NCI-H2196 (cell line): ENCODE measurements at regions not wholly inside any gene's neighbourhood (a gene's known extent, or its start where the extent isn't known, plus 50 kb on each side); places are given as distances from the start of the nearest gene placed in this dataset.

Experiments
- DNase-seq: peaks from one replicate; lab custom pipeline; 2025; ENCODE audit not compliant: unreplicated experiment; lab: John Stamatoyannopoulos, UW

DNA sequence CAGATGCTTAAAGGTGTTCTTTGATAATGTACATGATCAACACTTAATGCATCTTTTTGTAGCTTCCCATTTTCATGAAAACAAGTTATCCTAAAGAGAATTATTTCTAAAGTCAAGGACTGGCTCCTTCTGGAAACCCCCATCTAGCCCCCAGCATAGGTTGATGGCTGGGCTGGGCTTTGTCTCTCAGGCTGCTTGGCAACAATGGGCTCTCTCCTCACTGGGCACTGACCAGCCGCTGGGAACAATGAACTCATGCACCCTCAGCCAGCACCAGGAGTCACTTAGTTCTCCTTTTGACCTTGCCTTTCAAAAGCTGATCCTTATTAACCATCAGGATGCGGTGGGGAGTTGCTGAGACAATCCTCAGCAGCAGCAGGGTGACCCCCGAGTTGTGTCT, 293.0 kb upstream of the PLXNA2 start:
- DNase-seq, result no peak

DNA sequence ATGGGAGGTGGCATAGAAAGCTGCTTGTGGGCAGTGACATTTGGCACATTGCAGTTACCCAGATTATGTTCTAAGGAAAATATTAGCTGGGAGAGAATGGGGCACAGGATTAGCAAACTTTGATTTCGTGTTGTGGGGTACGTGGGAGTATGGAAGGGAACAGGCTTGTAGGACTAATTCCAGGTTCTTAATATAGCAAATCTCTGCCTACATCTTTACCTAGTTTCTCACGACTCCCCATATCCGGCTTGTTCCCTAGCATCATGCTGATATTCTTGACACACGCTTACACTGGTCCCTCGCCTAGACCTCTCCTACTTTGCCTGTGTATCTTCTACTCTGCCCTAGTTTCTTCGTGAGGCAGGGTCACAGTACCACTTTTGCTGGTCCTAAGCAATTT, 293.9 kb upstream of the PLXNA2 start:
- DNase-seq, result no peak

DNA sequence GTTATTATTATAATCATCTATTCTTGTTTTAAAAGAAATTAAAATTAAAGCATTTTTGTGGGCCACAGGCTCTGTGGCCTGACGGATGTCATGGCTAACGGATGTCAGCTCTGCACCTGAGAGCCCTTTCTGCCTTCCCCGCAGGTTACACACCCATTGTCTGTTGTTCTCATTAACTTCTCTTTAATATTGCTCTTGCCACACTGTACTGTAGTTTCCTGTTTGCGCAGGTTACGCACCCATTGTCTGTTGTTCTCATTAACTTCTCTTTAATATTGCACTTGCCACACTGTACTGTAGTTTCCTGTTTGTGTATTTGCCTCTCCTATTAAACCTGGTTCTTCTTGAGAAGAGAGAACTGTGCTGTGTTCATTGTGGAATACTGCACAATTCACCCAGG, 294.4 kb upstream of the PLXNA2 start:
- DNase-seq, result no peak

DNA sequence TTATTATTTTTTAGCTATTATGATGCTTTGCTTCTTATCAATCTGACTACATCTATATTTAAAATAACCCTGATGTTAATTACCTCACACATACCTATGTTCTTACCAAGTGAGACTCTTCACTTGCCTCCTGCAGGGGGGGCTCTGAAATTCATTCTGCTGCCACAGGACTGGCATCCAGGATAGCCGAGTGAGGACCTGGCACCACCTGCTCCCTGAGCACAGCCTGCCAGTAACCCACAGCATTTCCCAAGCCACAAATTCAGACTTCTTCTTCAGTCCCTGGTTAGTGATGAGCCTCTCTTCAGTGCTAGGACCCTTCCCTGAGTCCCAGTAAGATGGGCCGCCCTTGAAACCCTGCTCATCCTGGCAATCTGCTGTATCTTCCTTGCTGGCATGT, 296.5 kb upstream of the PLXNA2 start:
- no peak for DNase-seq

DNA sequence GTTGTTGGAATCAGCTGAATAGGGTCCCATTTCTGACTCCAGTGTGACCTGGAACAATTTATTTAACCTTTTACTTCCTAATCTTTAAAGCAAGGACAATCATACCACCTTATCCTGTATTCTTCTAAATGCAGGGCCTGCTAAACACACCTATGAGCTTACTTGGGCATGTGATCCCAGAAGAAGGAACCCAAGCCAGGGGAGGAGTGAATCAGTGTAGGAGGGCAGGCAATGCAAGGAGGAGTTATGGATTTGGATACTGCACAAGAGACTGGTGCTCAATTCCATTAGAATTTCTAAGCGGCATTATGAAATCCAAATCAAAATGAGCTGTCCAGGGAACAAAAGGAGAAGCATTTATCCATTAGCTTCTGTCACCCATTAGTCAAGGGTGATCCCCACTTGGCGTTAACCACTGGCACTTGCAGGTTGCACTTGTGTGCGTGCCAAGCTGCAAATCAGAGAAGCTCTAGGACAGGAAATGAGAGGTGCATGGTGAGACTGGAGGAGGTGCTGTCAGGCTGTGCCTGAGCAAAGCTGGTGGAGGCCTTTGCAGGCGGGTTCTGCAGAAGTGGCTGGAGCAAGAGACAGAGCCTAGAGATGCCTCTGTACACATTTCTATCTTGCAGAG, 297.2 kb upstream of the PLXNA2 start:
- no peak for DNase-seq

DNA sequence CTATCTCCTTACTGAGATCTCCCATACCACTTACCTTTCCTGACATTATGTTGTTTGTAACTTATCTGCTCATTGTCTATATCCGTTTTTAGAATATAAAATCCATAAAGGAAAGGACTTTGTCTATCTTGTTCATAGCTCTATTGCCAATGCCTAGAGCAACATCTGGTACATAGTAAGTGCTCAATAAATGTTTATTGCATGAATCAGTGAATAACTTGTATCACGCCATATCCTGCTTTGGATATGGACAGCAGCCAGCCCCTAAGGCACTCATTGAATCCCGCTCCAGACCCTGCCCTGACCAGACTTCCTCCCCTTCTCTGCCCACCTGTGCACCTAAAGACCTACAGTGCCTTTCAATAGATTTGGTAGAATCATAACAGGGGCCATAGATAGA, 298.1 kb upstream of the PLXNA2 start:
- DNase-seq, result no peak

DNA sequence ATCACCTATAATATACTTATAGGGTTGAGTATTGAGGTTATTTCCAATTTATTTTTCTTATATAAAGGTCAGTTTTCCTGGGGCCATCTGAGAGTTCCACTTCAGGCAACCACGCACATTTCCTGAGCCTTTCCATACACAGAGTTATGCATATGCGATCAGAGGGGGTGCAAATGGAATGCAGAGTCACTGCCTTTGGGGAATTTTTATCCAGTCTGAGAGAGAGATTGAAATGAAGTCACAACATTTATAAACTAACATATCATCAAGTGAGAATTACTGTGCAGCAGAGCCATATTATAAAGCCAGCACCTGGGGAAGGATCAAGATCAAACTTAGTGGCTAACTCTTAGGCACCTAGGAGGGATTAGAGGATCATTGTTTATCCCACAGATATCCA, 299.9 kb upstream of the PLXNA2 start:
- no peak for DNase-seq

DNA sequence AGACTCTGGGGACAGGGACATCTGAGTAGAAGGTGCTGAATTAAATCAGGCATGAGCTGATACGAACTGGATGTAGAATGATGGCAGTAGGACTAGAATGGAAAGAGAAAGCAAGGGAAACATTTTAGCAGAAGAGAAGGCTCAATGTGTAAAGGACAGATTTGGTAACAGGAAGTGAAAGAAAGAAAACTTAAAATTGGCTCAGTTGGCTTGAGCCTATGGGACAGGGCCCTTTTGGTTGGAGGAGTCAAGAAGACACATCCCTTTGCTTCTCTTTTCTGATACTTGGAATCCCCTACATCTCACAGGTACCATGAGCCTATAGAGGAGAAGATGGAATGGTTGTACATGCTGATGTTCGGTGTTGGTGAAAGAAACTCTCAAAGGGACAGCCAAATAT, 300.6 kb upstream of the PLXNA2 start:
- no peak for DNase-seq

DNA sequence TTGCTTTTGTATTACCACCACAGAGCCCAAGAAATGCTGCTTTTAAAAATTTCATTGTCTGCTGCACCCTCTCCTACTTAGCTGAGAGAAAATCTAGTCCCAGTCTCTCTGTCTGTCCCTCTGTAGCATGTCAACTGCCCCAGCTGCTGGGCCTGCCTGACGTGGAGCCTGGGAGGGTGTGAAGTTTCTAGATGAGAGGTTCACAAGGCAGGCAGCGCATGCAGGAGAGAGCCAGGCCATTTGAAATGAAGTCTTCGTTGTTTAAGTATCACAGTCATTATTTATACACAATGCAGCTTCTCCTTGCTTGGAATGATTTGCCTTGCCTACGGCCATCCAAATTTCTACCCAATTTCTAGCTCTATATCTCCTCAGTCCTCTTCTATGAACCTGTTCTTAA, 306.8 kb upstream of the PLXNA2 start:
- no peak for DNase-seq

DNA sequence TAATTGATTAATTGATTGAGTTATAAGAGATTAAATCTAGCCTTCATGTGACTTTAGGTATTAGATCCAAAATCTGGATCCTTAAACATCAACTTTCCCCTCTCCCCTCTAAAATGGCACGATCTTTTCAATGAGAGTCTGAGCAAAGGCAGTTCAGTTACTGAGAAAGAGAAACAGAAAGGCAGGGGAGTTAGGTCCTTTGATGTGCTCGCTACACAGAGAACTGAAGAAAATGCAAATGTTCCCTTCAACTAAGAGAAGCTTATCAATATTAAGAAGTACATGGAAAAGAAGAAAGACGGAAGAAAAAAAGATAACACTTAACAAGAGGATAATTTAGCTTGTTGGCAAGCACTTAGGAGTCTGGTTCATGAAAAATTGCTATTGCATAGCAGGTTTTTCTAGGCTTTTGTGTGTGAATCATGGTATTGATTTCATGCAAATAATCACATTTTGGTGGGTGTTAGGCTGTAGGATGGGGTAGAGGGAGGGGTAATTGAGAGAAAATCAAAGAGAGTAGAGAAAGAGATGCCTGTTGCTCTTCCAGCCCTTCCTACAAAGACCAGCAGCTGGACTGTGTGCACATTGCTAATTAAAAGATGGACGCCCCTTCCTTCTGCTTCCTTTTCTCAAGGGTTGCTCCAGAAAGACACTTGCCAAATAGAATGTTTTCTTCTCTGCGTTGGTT, 307.6 kb upstream of the PLXNA2 start:
- DNase-seq, result no peak

DNA sequence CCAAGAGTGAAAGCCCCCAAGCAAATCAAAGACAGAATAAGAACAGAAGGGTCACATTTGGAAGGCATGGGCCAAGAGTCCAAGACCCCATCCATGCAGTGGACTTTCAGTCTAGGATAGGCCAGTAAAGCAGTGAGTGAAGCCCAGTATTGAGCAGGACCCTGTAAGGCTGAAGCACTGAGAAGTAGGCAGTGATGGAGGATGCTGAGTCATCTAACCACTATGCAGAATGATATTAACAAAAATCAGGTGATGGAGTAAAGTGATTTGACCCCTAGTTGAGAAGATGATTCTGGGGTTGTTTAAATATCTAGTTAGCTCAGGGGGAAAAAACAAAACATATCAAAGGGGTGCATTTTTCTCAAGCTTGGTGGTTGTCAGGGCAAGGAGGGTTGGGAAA, 308.7 kb upstream of the PLXNA2 start:
- DNase-seq, result no peak

DNA sequence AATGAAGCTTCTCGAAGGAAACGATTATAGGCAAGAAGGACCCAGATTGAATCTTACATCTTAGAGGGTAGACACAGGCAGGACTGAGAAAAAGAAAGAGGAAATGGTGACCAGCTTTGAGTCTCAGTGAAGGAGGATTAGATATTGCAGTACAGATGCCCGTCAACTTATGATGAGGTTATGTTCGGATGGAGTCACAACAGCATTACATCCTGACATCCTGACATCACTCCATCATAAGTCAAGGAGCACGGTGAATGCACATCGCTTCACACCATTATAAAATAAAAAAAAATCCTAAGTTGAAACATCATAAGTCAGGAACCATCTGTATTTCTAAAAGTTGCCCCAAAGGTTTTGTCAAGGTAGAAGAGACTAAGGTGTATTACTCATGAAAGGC, 312.3 kb upstream of the PLXNA2 start:
- no peak for DNase-seq

DNA sequence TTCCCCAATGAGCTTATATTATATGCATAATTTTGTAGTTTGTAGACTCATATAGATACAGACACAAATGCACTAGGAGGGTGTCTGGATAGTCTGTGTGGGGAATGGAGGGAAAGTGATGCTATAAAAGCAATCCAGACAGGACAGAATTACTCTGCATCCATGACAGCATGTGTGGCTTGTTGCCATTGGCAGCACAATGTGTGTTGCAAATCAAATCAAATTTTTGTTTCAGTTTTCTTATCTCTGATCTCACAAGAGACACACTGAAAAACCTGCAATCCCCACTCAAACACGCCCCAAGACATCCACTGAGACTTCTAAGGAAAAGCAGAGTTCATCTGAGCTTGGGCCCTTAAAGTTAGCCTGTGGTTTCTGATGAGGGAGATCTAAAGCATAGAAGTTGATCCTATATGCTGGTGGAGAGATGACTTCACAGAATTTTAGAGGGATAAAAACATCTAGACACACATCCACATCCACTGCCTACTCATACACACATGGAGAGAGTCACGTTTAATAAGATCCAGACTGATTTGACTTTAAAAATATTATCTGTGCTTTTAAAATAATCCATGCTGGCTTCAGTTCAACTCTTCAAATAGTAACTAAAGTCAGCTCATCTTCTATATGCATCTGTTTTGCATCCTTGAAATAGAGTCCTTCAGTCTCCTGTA, 313.0 kb upstream of the PLXNA2 start:
- DNase-seq, result no peak

DNA sequence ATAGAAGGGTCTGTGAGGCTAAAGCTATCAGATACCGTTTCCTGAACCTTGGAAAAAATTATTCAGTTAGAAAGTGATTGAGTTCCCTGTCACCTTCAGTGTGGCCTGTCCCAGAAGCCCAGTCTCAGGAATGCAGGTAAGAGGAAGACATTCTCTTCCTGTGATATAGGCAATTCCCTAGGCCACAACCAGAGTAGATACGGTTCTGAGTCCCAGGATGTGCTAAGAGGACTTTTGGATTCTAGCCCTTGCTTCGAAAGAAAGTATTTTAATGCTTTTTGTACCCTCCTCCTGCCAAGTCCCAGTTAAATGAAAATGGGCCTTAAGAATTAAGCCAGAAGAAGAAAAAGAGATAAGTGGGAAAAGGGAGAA, 313.5 kb upstream of the PLXNA2 start:
- no peak for DNase-seq

DNA sequence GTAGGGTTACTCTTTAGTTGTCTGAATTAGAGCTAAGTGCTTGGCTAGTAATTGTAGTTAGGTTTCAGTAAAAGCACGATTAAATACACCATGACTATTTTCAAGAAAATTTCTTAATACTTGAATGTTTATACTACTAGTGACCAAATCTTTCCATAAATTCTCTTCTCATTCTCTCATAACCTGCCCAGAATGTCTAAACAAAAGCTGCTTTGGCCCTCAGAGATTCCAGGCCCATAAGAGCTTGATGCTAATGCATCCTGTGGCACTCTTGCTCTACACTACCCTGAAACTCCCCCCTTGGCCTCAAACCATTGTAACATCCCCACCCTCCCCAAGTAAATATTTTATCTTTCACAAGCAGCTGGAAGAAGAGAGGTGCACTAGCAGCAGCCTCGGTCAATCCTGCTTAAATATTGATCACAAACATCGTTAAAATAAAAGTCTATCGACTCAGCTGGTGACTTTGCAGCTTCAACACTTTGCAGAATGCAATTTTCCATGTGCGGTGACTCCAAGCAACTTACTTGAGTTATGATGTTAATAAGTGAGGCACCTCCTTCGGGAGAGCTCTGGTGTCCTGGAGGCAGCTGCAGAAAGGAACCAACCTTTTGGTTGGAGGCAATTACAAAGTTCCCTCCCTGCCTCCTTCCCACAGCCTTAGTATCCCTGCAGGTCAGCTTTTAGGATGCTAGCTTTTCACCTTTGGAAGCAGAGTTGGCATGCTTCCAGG, 315.6 kb upstream of the PLXNA2 start:
- DNase-seq, result no peak

DNA sequence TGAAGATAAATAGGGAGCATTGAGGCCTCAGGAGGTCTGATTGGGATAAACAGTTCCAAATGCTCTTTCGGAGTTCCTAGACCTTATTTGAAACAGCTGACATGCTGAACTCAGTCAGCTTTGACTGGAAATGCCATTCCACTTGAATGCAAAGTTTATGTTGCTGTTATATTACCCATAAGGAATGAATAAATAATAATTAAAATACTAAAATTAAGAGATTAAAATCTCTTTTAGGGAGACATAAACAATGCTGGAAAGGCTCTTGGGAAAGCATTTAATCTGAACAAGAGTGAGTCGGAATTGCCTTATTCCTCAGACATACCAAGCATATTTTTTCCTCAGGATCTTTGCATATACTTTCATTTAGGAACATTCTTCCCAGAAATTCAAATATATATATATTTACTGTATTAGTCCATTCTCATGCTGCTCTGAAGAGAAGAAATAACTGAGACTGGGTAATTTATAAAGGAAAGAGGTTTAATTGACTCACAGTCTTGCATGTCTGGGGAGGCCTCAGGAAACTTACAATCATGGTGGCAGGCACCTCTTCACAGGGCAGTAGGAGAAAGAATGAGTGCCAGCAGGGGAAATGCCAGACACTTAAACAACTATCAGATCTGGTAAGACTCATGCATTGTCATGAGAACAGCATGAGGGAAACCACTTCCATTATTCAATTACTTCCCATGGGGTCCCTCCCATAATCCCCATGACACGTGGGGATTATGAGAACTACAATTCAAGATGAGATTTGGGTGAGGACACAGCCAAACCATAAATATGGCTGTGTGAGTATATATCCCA, 318.2 kb upstream of the PLXNA2 start:
- DNase-seq, result no peak

DNA sequence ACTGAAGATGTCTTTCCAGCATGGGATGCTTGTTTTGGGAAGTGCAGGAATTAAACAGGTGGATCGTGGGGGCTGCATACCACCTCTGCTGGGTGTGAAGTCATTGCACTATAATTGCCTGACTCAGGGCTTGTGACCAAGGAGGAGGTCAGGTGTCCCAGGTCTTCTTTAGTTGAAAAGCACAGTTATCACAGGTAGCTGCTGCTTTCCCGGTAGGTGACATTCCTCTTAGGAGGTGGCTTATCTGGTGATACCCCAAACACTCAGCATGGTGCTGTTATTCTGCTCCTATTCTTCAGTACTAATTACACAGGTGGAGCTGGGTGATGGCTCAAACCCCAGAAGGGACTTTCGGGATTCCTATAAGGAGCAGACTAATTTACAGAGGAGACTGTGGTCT, 320.3 kb upstream of the PLXNA2 start:
- DNase-seq, result no peak

DNA sequence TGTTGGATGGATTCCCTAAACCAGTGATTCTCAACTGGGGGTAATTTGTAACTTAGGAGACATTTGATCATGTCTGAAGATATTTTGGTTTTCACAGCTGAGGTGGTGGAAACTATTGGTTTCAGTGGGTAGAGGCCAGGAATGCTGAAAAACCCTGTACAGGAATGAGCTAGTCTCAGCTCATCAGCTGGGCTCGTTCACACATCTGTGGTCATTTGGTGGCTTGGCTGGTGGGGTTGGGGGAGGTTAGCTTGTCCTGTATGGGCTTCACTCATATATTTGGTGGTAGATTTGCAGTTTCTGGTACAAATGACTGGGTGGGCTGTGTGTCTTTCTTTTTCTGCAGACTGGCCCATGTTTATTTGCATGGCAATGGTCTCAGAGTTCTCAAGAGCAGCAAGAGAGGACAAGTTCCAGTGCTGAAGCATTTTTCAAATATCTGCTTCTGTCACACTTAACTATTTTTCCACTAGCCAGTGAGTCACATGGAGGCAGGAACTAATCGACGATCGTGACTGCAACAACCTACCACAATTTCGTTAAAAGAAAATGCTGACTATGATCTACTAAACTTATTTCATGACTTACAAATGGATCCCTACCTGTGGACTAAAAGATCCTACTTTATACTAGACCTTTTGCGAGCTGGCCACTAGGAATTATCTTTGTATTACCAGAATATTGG, 321.7 kb upstream of the PLXNA2 start:
- no peak for DNase-seq

DNA sequence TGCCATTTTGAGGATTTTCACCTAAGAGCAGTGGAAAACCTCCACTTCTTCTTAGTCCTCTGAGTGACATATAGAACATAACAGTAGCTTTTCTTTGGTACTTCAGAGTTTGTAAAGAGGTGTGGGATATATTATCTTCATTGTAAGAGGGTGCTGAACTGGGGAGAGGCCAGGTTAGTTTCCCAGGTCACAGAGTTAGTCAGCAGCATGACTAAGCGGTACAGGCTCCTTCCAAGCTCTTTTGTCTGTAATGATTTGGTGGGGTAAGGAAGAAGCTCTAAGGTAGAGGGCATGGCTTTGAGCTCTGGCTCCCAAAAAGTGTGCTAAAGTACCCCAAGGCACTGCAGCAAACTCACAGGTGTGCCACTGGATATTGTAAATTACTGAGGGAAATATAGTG, 325.0 kb upstream of the PLXNA2 start:
- DNase-seq, result no peak

DNA sequence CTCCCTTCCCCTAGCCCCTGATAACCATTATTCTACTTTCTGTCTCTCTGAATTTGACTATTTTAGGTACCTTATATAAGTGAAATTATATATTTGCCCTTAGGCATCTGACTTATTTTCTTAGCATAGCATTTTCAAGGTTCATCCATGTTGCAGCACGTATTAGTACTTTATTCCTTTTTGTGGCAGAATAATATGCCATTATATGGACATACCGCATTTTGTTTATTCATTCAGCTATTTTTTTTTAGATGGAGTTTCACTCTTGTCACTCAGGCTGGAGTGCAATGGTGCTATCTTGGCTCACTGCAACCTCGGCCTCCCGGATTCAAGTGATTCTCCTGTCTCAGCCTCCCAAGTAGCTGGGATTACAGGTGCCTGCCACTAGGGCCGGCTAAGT, 326.2 kb upstream of the PLXNA2 start:
- DNase-seq, result no peak

DNA sequence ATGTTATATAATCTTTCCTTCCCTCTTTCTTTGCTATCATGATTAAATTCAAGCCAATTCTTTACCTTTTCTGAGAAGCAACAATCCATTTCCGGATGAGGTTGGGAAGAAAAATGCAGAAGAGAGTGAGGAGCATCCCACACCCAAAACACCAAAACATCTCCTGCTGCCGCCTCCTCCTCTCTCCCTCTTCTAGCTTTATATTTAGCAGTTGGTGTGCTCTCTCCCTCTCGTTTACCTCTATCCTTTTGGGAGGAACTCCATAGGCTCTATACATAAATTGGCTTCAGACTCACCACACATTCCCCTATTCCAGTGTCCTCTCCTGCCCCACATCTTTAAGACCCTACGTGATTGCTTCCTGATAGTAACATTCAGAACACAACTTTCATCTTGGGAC, 332.2 kb upstream of the PLXNA2 start:
- no peak for DNase-seq
